Mucosa of gallbladder (tissue), 1 donor: ENCODE measurements at regions not wholly inside any gene's neighbourhood (a gene's known extent, or its start where the extent isn't known, plus 50 kb on each side); places are given as distances from the start of the nearest gene placed in this dataset.
"Not testable (repeated sequence)": the region's sequence is repeated elsewhere in the genome, so short reads cannot be mapped to it uniquely, and the experiment has no call there.

ENCODE experiments used
- DNase-seq: peaks from one replicate; pipeline ENCODE4 v3.0.0-alpha.2; 2020; ENCODE audit warnings: low spot score
- donor health status: DM: no; HTN: no; CAD: no.

- DNase-seq, result no peak
Observed at GRCh38 chr1:219726480-219727272, 113.8 kb upstream of the ZC3H11B start.

- no peak for DNase-seq
Observed at GRCh38 chr1:219724440-219724839, 111.5 kb upstream of the ZC3H11B start.

- DNase-seq, result no peak
Observed at GRCh38 chr1:219717536-219717935, 104.6 kb upstream of the ZC3H11B start.

GRCh38 chr1:219716611-219717114 is 103.8 kb upstream of the ZC3H11B start:
- DNase-seq, result no peak

- no peak for DNase-seq
Observed at GRCh38 chr1:219713981-219714381, 101.1 kb upstream of the ZC3H11B start.

GRCh38 chr1:219712506-219712905 is 99.6 kb upstream of the ZC3H11B start:
- no peak for DNase-seq

GRCh38 chr1:219710529-219711194 is 97.8 kb upstream of the ZC3H11B start:
- no peak for DNase-seq

- no peak for DNase-seq
Observed at GRCh38 chr1:219708919-219709543, 96.1 kb upstream of the ZC3H11B start.

- not testable (repeated sequence) for DNase-seq
Observed at GRCh38 chr1:219707885-219708284, 95.0 kb upstream of the ZC3H11B start.

- not testable (repeated sequence) for DNase-seq
Observed at GRCh38 chr1:219704331-219704730, 91.4 kb upstream of the ZC3H11B start.

- DNase-seq, result no peak
Observed at GRCh38 chr1:219703368-219703639, 90.4 kb upstream of the ZC3H11B start.

GRCh38 chr1:219701476-219701875 is 88.6 kb upstream of the ZC3H11B start:
- no peak for DNase-seq

- DNase-seq, result no peak
Observed at GRCh38 chr1:219699870-219700269, 87.0 kb upstream of the ZC3H11B start.

- no peak for DNase-seq
Observed at GRCh38 chr1:219697682-219698081, 84.8 kb upstream of the ZC3H11B start.

- DNase-seq, result no peak
Observed at GRCh38 chr1:219692981-219693380, 80.1 kb upstream of the ZC3H11B start.

GRCh38 chr1:219689774-219690173 is 76.9 kb upstream of the ZC3H11B start:
- no peak for DNase-seq

- DNase-seq, result no peak
Observed at GRCh38 chr1:219687779-219688178, 74.9 kb upstream of the ZC3H11B start.

- no peak for DNase-seq
Observed at GRCh38 chr1:219686171-219686570, 73.3 kb upstream of the ZC3H11B start.

- no peak for DNase-seq
Observed at GRCh38 chr1:219682788-219683187, 69.9 kb upstream of the ZC3H11B start.

- DNase-seq, result no peak
Observed at GRCh38 chr1:219681876-219682275, 69.0 kb upstream of the ZC3H11B start.

- no peak for DNase-seq
Observed at GRCh38 chr1:219676012-219676765, 63.3 kb upstream of the ZC3H11B start.
